ENCODE measurements at regions not wholly inside any gene's neighbourhood (a gene's known extent, or its start where the extent isn't known, plus 50 kb on each side); places are given as distances from the start of the nearest gene placed in this dataset.

GRCh38 chr2:183993052-183993451 is 605.3 kb upstream of the ZNF804A start:
- Mint-ChIP-seq H3K9me3 (peaks cover 3% of the 10 kb centered on the region), H3K27me3 (ENCODE audit: low read depth) (no peaks in the 10 kb centered on the region), H3K36me3 (ENCODE audit: low read depth) (peaks cover 2% of the 10 kb centered on the region), H3K27ac (ENCODE audit: unreplicated experiment) (no peak overlapping the region), H3K4me1 (peaks cover 23% of the 10 kb centered on the region), H3K4me3 (no peak overlapping the region)
- DNase-seq (ENCODE audit: low read depth, low spot score) = no peak
- no peak for TF ChIP-seq CTCF (conservative IDR thresholded peaks at IDR 0.05)

GRCh38 chr2:183995632-183996031 is 602.7 kb upstream of the ZNF804A start:
- H3K36me3 Mint-ChIP-seq (ENCODE audit: low read depth) = no peaks in the 10 kb centered on the region
- no peaks in the 10 kb centered on the region for H3K9me3 Mint-ChIP-seq
- H3K4me1 Mint-ChIP-seq = peaks cover 23% of the 10 kb centered on the region
- no peak overlapping the region for H3K4me3 Mint-ChIP-seq
- no peak overlapping the region for H3K27ac Mint-ChIP-seq (ENCODE audit: unreplicated experiment)
- TF ChIP-seq CTCF (conservative IDR thresholded peaks at IDR 0.05) = no peak
- DNase-seq (ENCODE audit: low read depth, low spot score) = no peak
- no peaks in the 10 kb centered on the region for H3K27me3 Mint-ChIP-seq (ENCODE audit: low read depth)

GRCh38 chr2:183996825-183997793 is 601.2 kb upstream of the ZNF804A start:
- Mint-ChIP-seq H3K4me3 (no peak overlapping the region), H3K9me3 (no peaks in the 10 kb centered on the region), H3K27ac (ENCODE audit: unreplicated experiment) (no peak overlapping the region), H3K36me3 (ENCODE audit: low read depth) (no peaks in the 10 kb centered on the region), H3K27me3 (ENCODE audit: low read depth) (no peaks in the 10 kb centered on the region), H3K4me1 (peaks cover 23% of the 10 kb centered on the region)
- TF ChIP-seq CTCF (conservative IDR thresholded peaks at IDR 0.05) = no peak
- DNase-seq (ENCODE audit: low read depth, low spot score) = no peak

GRCh38 chr2:183998041-183998796 is 600.1 kb upstream of the ZNF804A start:
- H3K4me1 Mint-ChIP-seq = peaks cover 23% of the 10 kb centered on the region
- no peak overlapping the region for H3K27ac Mint-ChIP-seq (ENCODE audit: unreplicated experiment)
- H3K36me3 Mint-ChIP-seq (ENCODE audit: low read depth) = no peaks in the 10 kb centered on the region
- no peaks in the 10 kb centered on the region for H3K27me3 Mint-ChIP-seq (ENCODE audit: low read depth)
- H3K4me3 Mint-ChIP-seq = no peak overlapping the region
- DNase-seq (ENCODE audit: low read depth, low spot score) = no peak
- H3K9me3 Mint-ChIP-seq = no peaks in the 10 kb centered on the region
- no peak for TF ChIP-seq CTCF (conservative IDR thresholded peaks at IDR 0.05)

- H3K27ac Mint-ChIP-seq (ENCODE audit: unreplicated experiment) = no peak overlapping the region
- no peaks in the 10 kb centered on the region for H3K27me3 Mint-ChIP-seq (ENCODE audit: low read depth)
- no peak for TF ChIP-seq CTCF (conservative IDR thresholded peaks at IDR 0.05)
Observed at GRCh38 chr2:183998797-183999190, 599.5 kb upstream of the ZNF804A start.

More at GRCh38 chr2:183998797-183999190, 599.5 kb upstream of the ZNF804A start:
- H3K4me3 Mint-ChIP-seq = no peak overlapping the region
- no peaks in the 10 kb centered on the region for H3K9me3 Mint-ChIP-seq
- H3K36me3 Mint-ChIP-seq (ENCODE audit: low read depth) = no peaks in the 10 kb centered on the region
- no peak for DNase-seq (ENCODE audit: low read depth, low spot score)
- H3K4me1 Mint-ChIP-seq = peaks cover 23% of the 10 kb centered on the region

Measured in neural crest cell (in vitro differentiated cells).